Activated T-cell treated with anti-CD3 and anti-CD28 coated beads for 1 hour (primary cell): ENCODE measurements at regions not wholly inside any gene's neighbourhood (a gene's known extent, or its start where the extent isn't known, plus 50 kb on each side); places are given as distances from the start of the nearest gene placed in this dataset.

Experiments
- DNase-seq: peaks from one replicate; pipeline ENCODE4 v3.0.0-alpha.2; 2020; ENCODE audit warnings: low read depth

DNA sequence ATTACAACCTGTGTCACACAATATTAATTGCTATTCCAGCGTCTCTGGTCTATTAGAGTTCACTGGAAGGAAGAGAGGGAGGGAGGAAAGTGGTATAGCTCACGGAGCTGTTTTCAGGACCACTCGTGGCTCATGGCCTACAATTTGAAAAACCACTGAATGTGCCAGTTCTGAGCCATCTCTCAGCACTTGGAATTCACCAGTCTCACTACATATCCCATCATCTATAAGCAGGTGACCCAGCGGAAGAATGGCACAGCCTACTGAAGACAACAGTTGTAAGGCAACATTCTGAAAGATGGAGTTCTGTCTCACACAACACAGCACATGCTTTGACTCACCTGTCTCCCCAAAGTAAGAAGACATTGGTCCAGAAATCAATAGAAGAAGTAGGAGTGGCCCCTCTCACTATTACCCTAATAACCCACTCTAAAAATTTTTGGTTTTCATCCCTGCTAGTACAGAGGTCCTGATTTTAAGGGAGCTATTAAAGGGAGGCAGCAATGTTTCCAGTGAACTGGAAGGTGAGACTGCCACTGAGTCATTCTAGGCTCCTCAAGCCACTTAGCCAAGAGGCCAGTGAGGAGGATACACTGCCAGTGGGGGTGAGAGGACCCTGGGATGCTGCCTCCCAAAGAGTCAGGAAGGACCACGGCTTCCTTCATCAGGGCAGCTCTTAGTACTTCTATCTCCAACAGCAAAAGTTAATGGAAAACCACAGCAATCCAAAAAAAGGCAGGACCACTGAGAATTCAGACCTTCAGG is 50.0 kb upstream of the DOCK9 start:
- no peak for DNase-seq

DNA sequence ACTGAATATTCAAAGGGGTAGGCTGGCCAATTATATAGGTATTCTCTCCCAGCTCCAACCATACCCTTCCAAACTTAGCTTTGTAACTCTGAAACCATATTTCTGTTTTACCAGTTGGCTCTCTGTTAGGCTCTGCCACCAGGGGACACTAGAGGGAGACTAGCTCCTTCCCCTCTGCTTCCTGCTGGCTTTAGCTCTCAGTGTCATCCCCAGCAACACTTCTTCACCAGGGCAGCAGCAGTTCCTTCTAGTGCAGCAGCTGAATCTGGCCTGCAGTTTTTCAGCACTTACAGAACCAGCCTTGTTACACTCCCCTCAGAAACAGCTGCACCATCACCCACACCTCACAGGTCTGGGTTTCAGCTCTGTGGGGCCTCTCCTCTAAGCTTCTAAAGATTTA is 51.0 kb upstream of the DOCK9 start:
- DNase-seq: peak; percentile 19

- DNase-seq: no peak
Observed at GRCh38 chr13:99029576-99029975, 51.7 kb upstream of the DOCK9 start.

DNA sequence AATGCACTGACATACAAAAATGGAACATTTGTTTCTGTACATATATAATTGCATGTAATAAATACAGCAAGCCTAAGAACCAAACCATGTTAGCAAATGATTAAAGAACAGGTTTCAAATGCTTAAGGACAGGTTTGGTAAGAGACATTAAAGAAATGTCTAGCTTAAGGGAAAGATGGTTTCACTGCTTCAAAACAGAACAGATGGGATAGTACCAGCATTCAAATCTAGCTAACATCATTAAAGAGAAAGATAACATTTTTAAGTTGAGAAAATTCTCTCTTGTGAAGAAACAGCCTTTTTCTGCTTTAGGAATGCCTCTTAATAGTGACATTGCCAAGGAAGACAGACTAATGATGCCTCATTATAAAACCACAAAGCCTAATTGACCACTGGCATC is 52.5 kb upstream of the DOCK9 start:
- no peak for DNase-seq

GRCh38 chr13:99031832-99032231 is 54.0 kb upstream of the DOCK9 start:
- no peak for DNase-seq

- no peak for DNase-seq
Observed at GRCh38 chr13:99033814-99034213, 56.0 kb upstream of the DOCK9 start.

DNA sequence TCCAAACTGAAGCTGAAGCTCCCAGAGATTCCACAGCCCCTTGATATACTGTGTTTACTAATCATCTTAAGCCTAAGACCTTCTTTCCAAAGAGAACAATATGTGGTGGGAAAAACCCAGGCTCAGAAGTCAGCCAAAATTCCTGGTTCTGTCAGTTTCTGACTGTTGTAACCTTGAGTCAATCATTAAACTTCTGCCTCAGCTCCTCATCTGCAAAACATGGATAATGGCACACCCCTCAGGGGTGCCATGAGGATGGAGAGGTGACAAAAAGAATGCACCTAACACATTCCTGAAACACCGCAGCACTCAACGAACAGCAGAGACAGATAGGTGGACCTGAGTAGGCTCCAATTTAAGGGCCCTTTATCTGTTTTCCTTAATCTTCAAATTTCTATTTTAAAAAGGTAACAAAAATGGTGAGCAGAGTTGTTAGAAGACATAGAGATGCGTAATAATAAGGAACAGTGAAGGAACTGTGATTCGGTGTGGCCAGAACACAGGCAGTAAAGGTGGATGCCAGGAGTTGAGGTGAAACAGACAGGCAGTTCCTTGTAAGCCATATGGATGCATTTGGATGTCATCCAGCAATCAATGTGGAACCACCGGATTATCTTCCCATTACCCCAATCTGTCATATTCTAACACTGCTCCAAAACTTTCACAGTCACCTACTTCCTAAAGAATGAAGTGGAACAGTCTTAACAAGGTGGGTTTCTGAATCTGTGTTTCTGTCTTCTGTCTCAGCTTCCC is 56.6 kb upstream of the DOCK9 start:
- no peak for DNase-seq

- no peak for DNase-seq
Observed at GRCh38 chr13:99035715-99036114, 57.9 kb upstream of the DOCK9 start.

DNA sequence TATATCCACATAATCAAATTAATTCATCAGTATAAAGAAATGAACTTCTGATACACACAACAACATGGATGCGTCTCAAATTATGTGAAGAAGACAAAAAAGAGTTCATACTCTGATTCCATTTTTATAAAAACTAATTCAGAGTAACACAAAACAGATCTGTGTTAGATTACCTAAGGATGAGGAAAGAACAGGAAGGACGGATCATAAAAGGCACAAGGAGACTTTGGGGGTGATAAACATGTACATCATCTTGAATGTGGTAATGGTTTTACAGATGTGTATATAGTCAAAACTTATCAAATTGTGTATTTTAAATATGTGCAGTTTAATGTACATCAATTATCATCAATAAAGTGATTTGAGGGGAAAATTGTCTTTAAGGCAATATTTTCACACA is 59.9 kb upstream of the DOCK9 start:
- DNase-seq: no peak

DNA sequence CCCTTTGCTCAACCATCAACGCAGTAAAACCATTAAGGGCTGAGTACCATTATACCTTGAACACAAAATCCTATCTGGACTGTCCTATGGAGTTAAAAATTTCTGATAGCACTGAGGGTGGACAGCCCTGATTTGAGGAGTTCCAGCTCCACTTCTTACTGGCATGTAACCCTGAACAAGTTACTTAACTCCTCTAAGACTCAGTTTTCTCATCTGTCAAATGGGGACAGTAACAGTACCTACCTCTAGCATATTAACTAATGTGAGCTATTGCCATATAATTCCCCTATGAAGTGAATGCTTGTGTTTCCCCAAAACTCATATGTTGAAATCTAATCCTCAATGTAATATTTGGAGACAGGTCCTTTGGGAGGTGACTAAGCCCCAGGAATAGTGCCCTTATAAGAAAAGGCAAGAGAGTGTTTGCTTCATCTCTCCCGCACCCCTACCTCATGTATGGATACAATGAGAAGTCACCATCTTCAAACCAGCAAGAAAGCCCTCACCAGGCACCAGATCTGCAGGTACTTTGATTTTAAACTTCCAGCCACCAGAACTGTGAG is 61.9 kb upstream of the DOCK9 start:
- DNase-seq: no peak

DNA sequence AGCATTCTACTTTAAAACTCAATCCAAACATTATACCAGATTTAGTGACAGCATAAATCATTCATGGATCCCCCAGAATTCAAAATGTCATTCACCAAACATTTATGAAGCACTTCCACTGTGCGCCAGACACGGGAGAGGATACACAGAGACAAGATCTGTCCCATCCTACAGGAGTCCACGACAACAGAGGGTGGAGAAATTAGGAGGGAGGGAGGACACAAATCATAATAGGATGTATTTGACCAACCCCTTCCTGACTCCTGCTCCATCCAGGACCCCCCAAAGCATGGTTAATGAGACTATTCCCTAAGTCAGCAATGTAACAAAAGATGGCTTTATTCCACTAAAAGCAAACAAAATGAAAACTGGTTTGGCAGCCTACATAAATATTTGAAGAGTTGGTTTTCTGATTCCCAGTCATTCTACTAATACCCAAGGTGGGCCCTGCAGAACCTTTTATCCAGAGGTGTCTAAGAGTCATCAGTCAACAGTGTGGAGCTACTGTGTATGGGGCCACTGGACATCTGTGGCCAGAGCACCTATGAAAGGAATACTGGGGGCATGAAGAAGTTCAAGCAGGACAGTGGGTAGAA is 62.8 kb upstream of the DOCK9 start:
- no peak for DNase-seq

GRCh38 chr13:99041337-99041736 is 63.5 kb upstream of the DOCK9 start:
- no peak for DNase-seq

DNA sequence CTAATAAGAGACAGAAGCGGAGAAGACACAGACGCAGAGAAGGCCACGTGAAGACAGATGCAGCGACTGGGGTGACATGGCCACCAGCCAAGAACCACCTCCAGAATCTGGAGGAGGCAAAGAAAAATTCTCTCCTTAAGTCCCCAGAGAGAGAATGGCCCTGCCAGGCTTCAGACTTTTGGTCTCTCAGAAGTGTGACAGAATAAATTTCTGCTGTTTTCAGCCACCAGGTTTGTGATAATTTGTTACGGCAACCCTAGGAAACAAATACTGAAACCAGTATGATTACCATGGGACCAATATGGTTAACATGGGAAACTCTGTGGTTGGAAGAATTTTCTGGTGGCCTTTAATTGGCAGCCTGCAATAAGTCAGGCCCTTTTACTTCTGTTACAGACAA is 63.9 kb upstream of the DOCK9 start:
- DNase-seq: no peak

GRCh38 chr13:99042521-99043250 is 64.8 kb upstream of the DOCK9 start:
- no peak for DNase-seq

DNA sequence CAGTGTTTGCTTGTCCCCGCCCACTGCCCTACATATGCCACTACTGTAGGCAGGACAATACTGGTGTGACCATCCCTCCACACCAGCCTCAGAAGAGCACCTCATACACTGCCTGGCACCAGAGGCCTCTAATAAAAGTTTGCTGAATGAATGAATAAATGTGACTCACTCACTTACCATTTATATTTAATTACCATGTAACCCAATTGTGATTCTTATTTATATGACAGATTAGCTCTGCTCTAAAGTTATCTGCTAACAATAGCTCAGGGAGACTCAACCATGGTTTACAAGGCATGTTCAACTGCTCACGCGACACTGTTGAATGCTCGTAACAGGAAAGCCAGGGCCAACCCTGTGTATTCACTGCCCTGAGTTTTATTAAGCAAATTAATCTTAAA is 66.0 kb upstream of the DOCK9 start:
- no peak for DNase-seq

- DNase-seq: no peak
Observed at GRCh38 chr13:99044764-99045163, 66.9 kb upstream of the DOCK9 start.

GRCh38 chr13:99045396-99045795 is 67.5 kb upstream of the DOCK9 start:
- no peak for DNase-seq

DNA sequence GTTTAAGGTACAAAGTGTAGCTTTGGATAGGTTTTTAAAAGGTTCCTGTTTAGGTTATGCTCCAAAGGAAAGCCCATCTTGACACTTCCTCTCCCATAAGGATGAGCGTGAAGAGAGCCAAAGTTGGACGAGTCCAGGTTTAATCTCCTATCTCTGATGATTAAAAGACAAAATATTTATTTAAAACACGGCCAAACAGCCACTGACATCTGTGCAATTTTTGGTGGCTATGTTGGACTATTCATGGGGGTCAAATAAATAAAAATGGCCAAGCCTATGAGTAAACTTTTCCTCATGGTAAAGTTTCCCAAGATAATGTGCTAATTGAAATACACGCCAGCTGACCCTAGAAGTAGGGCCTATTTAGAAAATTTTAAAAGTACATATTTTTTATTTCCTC is 69.0 kb upstream of the DOCK9 start:
- no peak for DNase-seq

DNA sequence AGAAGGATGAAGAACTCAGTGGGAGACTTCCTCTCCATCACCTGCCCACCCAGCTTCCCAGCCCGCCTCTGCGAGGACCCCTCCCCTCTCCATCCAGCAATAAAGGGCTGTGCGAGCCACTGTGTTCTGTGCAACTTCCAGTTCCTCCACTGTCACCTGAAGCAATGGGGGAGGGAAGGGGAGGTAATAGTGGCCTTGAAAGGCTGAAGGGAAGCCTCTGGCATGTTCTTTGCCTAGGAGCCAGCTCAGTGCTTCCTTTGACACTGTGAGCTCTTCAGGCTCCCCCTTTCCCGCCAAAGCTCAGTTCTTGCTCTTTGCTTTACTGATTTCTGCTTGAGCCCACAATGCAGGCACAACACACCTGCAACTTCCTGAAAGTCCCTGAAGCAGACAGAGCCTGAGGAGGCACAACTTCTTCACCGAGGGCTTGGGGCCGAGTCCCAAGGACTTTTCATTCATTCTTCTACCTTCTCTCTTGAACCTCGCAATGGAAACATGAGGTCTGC is 73.2 kb upstream of the DOCK9 start:
- DNase-seq: no peak

GRCh38 chr13:99051768-99052455 is 74.0 kb upstream of the DOCK9 start:
- no peak for DNase-seq

GRCh38 chr13:99053636-99054233 is 75.9 kb upstream of the DOCK9 start:
- DNase-seq: no peak
